ENCODE measurements at regions not wholly inside any gene's neighbourhood (a gene's known extent, or its start where the extent isn't known, plus 50 kb on each side); places are given as distances from the start of the nearest gene placed in this dataset.

GRCh38 chr20:24337551-24337950 lies 131.9 kb upstream of the SYNDIG1 start:
- no peak for TF ChIP-seq CTCF (IDR thresholded peaks at IDR 0.05)
- no peak for TF ChIP-seq POLR2A (IDR thresholded peaks at IDR 0.05)
